Left lung (tissue), 4 donors: ENCODE measurements at regions not wholly inside any gene's neighbourhood (a gene's known extent, or its start where the extent isn't known, plus 50 kb on each side); places are given as distances from the start of the nearest gene placed in this dataset.

ENCODE experiments used
- ATAC-seq: fragments of 200-7000 bp; cut with Tn5 transposase; one replicate; pipeline ENCODE4 v1.9.1; 2020; ENCODE audit warnings: moderate library complexity
- DNase-seq, 4 donors: peaks; one replicate each; pipeline ENCODE4 v3.0.0-alpha.2; 2013 to 2020
- H3K27ac ChIP-seq, 2 donors: fragments of 200-600 bp; sonication (generic) in 1 of 2; one replicate each; pipeline versions ENCODE4 v1.5.0 to v1.8.0; 2020 to 2021
- H3K27me3 ChIP-seq, 2 donors: fragments of 200-600 bp; sonication (generic) in 1 of 2; one replicate each; pipeline versions ENCODE4 v1.5.0 to v1.8.0; 2020 to 2021
- H3K36me3 ChIP-seq, 2 donors: fragments of 200-600 bp; sonication (generic) in 1 of 2; one replicate each; pipeline versions ENCODE4 v1.5.0 to v1.8.0; 2020 to 2021
- H3K4me1 ChIP-seq, 2 donors: fragments of 200-600 bp; one replicate each; pipeline ENCODE4 v1.8.0; 2021
- H3K4me3 ChIP-seq, 2 donors: fragments of 200-600 bp; sonication (generic) in 1 of 2; one replicate each; pipeline versions ENCODE4 v1.5.0 to v1.8.0; 2020 to 2021; ENCODE audit warnings: mild to moderate bottlenecking in 1 of 2
- H3K9me3 ChIP-seq, 2 donors: fragments of 200-600 bp; sonication (generic) in 1 of 2; one replicate each; pipeline versions ENCODE4 v1.5.0 to v1.8.0; 2020 to 2021
- intact Hi-C, 2 donors: fragments of 100-400 bp; cut with DNase I; formaldehyde crosslinking; loops; one replicate each; pipeline versions ENCODE4 v1.11.2 to v1.14.2; 2022
- TF ChIP-seq, protein P1 (sequence below), 2 donors: fragments of 200-600 bp; sonication (generic) in 1 of 2; IDR thresholded peaks; one replicate each; pipeline versions ENCODE4 v1.5.0 to v1.8.0; 2021; ENCODE audit warnings: antibody characterized with exemption in 2 of 2
- donor health status: DM: no; HTN: yes; CAD: no.
- donor health status: DM: no; HTN: no; CAD: no.

DNA sequence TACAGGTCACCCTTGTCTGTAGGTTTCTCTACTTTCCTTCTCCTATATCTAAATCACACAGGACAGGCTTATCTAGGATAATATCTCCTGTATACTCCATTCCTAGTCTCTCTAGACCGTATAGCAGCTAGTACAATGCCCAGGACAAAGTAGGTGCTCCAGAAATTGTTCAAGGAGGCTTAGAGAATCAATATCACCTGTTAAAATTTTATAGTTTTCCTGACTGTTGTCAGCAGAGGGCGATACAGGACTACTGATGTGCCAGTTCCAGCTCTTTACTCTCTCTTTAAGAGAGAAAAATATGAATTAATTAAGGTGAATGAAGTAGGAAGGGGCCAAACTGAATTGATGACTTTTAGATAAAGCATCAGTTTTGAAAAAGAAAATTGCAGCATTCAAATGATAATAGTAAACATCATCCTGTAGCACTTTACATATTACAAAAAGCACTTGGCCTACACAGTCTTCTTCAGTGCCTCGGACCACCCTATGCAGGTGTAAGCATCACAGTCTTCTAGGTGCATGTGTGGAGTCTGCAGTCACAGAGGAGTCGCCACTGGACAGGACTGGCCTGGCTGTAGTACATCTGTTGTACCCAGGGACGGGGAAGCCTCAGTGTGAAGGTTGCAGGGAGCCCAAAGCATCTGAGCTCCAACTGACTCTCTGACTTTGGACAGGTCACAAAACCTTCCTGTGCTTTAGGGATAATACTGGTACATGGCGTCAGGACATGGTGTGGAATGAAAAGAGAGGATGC is 61.9 kb upstream of the MAX start:
- DNase-seq: peak in 1 of 4 donors; percentile 57
- H3K4me3 ChIP-seq: no peak overlapping the region
- intact Hi-C loops: loop anchor here in 1 of 2 donors (10.0 kb wide), 2 partner anchors 661 to 911 kb away; no protein-coding TSS in a partner anchor
- TF ChIP-seq, protein P1, sequence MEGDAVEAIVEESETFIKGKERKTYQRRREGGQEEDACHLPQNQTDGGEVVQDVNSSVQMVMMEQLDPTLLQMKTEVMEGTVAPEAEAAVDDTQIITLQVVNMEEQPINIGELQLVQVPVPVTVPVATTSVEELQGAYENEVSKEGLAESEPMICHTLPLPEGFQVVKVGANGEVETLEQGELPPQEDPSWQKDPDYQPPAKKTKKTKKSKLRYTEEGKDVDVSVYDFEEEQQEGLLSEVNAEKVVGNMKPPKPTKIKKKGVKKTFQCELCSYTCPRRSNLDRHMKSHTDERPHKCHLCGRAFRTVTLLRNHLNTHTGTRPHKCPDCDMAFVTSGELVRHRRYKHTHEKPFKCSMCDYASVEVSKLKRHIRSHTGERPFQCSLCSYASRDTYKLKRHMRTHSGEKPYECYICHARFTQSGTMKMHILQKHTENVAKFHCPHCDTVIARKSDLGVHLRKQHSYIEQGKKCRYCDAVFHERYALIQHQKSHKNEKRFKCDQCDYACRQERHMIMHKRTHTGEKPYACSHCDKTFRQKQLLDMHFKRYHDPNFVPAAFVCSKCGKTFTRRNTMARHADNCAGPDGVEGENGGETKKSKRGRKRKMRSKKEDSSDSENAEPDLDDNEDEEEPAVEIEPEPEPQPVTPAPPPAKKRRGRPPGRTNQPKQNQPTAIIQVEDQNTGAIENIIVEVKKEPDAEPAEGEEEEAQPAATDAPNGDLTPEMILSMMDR (IDR thresholded peaks at IDR 0.05): peak; percentile 43 to 48
- H3K27me3 ChIP-seq: no peaks in the 10 kb centered on the region
- H3K27ac ChIP-seq: no peak overlapping the region
- H3K4me1 ChIP-seq: peaks cover 0 to 5% of the 10 kb centered on the region in 2 donors
- peak; percentile 86 for ATAC-seq
- H3K36me3 ChIP-seq: no peaks in the 10 kb centered on the region
- no peaks in the 10 kb centered on the region for H3K9me3 ChIP-seq

DNA sequence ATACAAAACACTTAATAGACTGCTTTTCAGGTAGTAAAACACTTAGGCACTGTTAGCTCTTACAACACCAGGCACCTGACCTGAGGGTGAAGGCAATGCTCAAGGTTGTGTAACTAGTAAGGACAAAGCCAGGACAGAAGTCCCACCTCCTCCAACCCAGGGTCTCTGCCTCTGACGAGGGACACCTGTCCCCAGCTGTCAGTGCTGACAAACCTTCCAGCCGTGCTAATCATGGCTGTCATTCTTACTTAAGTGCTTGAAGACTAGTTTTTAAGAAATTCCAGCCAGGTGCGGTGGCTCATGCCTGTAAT is 62.5 kb upstream of the MAX start:
- Histone ChIP-seq H3K9me3 (no peaks in the 10 kb centered on the region), H3K36me3 (no peaks in the 10 kb centered on the region), H3K27ac (peak overlapping the region in 1 of 2 donors; percentile 26), H3K27me3 (no peaks in the 10 kb centered on the region), H3K4me3 (no peak overlapping the region), H3K4me1 (peaks cover 0 to 5% of the 10 kb centered on the region in 2 donors)
- intact Hi-C loops: loop anchor here in 1 of 2 donors (10.0 kb wide), 2 partner anchors 660 to 910 kb away; no protein-coding TSS in a partner anchor
- ATAC-seq: peak; percentile 81
- TF ChIP-seq, protein P1 (IDR thresholded peaks at IDR 0.05): no peak
- peak in 1 of 4 donors; percentile 36 for DNase-seq

DNA sequence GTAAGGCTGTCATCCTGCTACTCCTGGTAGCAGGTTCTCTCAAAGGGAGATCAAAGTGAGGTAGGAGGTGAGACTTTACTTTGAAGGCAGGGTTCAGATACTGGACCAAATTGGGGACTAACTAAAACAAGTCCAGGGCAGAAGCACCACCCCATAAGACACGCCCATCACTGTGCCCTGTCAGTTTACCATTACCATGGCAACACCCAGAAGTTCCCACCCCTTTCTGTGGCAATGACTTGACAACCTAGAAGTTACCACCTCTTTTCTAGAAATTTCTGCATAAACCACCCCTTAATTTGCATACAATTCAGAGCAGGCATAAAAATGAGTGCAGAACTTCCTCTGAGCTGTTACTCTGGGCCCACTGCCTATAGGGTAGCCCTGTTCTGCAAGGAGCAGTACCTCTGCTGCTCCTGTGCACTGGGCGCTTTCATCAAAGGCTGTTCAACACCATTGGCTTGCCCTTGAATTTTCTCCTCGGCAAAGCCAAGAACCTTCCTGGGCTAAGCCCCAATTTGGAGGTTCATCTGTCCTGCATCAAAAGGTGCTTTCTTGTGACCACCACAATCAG is 64.8 kb upstream of the MAX start:
- Histone ChIP-seq H3K4me1 (peaks cover 0 to 19% of the 10 kb centered on the region in 2 donors), H3K9me3 (no peaks in the 10 kb centered on the region), H3K27me3 (peaks cover 0 to 22% of the 10 kb centered on the region in 2 donors), H3K36me3 (no peaks in the 10 kb centered on the region), H3K4me3 (no peak overlapping the region), H3K27ac (no peak overlapping the region)
- intact Hi-C loops: loop anchor here in 1 of 2 donors (10.0 kb wide), 2 partner anchors 658 to 908 kb away; no protein-coding TSS in a partner anchor
- DNase-seq: no peak
- TF ChIP-seq, protein P1 (IDR thresholded peaks at IDR 0.05): no peak
- no peak for ATAC-seq

DNA sequence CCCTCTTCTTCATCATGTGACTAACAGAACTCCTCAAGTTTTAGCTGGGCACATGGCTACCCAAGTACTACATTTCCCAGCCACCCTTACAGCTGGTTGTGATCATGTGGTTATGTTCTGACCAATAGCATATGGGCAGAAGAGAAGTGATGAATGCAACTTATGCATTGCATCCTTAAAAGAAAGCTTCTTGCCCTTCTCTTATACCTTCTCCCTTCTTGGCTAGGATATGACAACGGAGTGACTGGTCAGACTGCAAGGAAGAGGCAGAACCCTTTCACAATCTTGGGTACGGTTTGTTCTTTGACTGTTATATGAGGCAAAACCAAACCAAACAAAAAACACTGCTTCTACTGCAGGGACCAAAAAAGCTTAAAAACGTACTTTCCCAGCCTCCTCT is 66.5 kb upstream of the MAX start:
- Histone ChIP-seq H3K27ac (peak overlapping the region; percentile 19 to 21), H3K9me3 (no peaks in the 10 kb centered on the region), H3K27me3 (peaks cover 0 to 28% of the 10 kb centered on the region in 2 donors), H3K36me3 (no peaks in the 10 kb centered on the region), H3K4me3 (no peak overlapping the region), H3K4me1 (peaks cover 0 to 19% of the 10 kb centered on the region in 2 donors)
- DNase-seq (no peak), ATAC-seq (no peak)
- TF ChIP-seq, protein P1 (IDR thresholded peaks at IDR 0.05): no peak
- intact Hi-C loops: loop anchor here in 1 of 2 donors (10.0 kb wide), 2 partner anchors 656 to 906 kb away; no protein-coding TSS in a partner anchor

DNA sequence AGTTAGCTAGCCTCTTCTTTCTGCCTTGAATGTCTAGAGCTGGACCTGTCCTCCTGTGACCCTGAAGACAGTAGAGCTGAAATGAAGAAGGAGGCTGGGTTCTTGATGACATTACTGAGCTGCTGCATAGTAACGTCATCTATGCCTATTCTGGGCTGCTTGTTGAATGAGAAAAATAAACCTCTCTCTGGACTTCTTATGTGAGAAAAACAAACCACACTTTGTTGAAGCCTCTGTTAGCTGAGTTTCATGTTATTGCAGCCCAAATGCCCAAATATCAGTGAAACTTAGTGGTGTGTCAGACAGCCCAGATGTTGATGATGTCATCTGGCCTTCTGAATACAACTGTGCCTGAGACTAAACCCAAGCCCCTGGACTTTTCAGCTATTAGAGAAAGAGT is 67.0 kb upstream of the MAX start:
- no peak overlapping the region for H3K4me3 ChIP-seq
- H3K36me3 ChIP-seq: no peaks in the 10 kb centered on the region
- H3K9me3 ChIP-seq: no peaks in the 10 kb centered on the region
- peak overlapping the region; percentile 19 to 21 for H3K27ac ChIP-seq
- no peak for DNase-seq
- TF ChIP-seq, protein P1 (IDR thresholded peaks at IDR 0.05): no peak
- no peak for ATAC-seq
- intact Hi-C loops: loop anchor here in 1 of 2 donors (10.0 kb wide), 2 partner anchors 655 to 905 kb away; no protein-coding TSS in a partner anchor
- H3K4me1 ChIP-seq: peaks cover 0 to 19% of the 10 kb centered on the region in 2 donors
- H3K27me3 ChIP-seq: peaks cover 0 to 28% of the 10 kb centered on the region in 2 donors
